ENCODE measurements at regions not wholly inside any gene's neighbourhood (a gene's known extent, or its start where the extent isn't known, plus 50 kb on each side); places are given as distances from the start of the nearest gene placed in this dataset.
"Not testable (repeated sequence)": the region's sequence is repeated elsewhere in the genome, so short reads cannot be mapped to it uniquely, and the experiment has no call there.

DNA sequence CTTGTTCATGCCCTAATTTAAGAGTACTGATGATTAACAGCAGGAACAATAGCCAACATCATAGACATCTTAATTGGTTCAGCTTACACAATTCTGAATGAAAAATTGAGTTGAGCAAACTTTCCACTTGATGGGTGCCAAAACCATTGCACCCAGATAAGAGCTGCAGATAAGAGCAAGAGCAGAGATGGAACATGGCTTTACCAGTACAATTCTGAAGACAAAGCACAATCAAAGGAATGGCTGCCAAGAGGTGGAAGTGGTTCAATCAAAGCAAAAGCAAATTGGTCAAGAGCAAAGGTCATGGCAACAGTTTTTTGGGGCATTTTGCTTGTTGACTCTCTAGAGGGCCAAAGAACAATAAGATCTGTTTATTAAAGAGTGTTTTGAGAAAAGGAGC is 65.6 kb upstream of the ATP5MC3 start:
- no peak overlapping the region for H3K4me3 ChIP-seq (ENCODE audit: low read depth in 1 of 2, low read length in 1 of 2)
- H3K4me1 ChIP-seq (ENCODE audit: control insufficient read depth in 1 of 2, insufficient read depth in 1 of 2, low read depth in 1 of 2, low read length in 1 of 2) = no peaks in the 10 kb centered on the region
- no peaks in the 10 kb centered on the region for H3K9me3 ChIP-seq
- TF ChIP-seq, protein P1, sequence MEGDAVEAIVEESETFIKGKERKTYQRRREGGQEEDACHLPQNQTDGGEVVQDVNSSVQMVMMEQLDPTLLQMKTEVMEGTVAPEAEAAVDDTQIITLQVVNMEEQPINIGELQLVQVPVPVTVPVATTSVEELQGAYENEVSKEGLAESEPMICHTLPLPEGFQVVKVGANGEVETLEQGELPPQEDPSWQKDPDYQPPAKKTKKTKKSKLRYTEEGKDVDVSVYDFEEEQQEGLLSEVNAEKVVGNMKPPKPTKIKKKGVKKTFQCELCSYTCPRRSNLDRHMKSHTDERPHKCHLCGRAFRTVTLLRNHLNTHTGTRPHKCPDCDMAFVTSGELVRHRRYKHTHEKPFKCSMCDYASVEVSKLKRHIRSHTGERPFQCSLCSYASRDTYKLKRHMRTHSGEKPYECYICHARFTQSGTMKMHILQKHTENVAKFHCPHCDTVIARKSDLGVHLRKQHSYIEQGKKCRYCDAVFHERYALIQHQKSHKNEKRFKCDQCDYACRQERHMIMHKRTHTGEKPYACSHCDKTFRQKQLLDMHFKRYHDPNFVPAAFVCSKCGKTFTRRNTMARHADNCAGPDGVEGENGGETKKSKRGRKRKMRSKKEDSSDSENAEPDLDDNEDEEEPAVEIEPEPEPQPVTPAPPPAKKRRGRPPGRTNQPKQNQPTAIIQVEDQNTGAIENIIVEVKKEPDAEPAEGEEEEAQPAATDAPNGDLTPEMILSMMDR (IDR thresholded peaks at IDR 0.05) = no peak
- H3K36me3 ChIP-seq = no peaks in the 10 kb centered on the region
- H3K27me3 ChIP-seq = peaks cover 99% of the 10 kb centered on the region
- no peak overlapping the region for H3K27ac ChIP-seq

DNA sequence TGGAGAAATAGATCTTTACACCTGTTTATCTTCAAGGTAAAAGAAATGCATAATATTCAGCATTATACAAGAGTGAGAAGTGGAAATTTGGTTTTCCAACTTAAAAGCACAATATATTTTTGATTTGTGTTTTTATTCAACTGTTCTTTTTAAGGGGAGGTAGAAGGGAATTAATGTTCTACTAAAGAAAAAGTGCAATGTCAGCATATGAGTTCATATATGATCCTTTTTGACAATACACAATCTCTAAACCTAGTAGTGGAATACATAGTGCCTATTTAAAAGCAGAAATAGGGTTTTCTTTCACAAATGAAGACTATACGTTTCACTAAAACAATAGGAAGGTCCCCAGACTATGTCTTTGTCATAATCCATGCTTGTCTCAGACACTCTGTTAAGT is 63.2 kb upstream of the ATP5MC3 start:
- Histone ChIP-seq H3K4me1 (ENCODE audit: control insufficient read depth in 1 of 2, insufficient read depth in 1 of 2, low read depth in 1 of 2, low read length in 1 of 2) (no peaks in the 10 kb centered on the region), H3K36me3 (no peaks in the 10 kb centered on the region), H3K9me3 (no peaks in the 10 kb centered on the region), H3K4me3 (ENCODE audit: low read depth in 1 of 2, low read length in 1 of 2) (no peak overlapping the region), H3K27me3 (peaks cover 88% of the 10 kb centered on the region), H3K27ac (no peak overlapping the region)
- TF ChIP-seq, protein P1 (IDR thresholded peaks at IDR 0.05) = no peak

DNA sequence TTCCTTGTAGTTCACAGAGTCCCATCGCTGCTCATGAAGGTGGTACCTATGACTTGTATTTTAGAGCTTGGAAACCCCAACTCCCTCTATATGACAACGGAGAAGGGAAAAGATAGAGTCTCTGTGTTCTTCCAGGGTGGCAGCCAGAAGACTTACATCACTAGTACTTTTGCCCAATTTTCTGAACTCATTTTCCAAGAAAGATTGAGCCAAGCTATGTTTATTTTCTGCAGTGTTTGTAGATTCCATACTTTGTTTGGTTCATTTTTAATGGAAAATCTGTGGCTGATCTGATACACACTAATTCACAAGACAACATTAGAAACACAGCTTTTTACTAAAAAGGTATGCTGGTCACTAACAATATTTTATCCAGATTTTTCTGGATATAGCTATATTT is 60.2 kb upstream of the ATP5MC3 start:
- no peaks in the 10 kb centered on the region for H3K36me3 ChIP-seq
- TF ChIP-seq, protein P1 (IDR thresholded peaks at IDR 0.05) = no peak
- H3K9me3 ChIP-seq = no peaks in the 10 kb centered on the region
- H3K27ac ChIP-seq = no peak overlapping the region
- no peak overlapping the region for H3K4me3 ChIP-seq (ENCODE audit: low read depth in 1 of 2, low read length in 1 of 2)
- no peaks in the 10 kb centered on the region for H3K4me1 ChIP-seq (ENCODE audit: control insufficient read depth in 1 of 2, insufficient read depth in 1 of 2, low read depth in 1 of 2, low read length in 1 of 2)
- H3K27me3 ChIP-seq = peaks cover 73% of the 10 kb centered on the region

DNA sequence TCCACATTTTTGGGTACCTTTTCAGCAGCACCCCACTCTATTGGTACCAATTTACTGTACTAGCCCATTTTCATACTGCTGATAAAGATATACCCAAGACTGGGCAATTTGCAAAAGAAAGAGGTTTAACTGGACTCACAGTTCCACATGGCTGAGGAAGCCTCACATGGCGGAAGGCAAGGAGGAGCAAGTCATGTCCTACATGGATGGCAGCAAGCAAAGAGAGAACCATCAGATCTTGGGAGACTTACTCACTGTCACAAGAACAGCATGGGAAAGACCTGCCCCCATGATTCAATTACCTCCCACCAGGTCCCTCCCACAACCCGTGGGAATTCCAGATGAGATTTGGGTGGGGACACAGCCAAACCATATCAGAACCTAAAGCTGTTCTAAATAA is 58.5 kb upstream of the ATP5MC3 start:
- H3K27me3 ChIP-seq = peaks cover 75% of the 10 kb centered on the region
- not testable (repeated sequence) for H3K36me3 ChIP-seq; H3K27ac ChIP-seq; H3K9me3 ChIP-seq; H3K4me3 ChIP-seq (ENCODE audit: low read depth in 1 of 2, low read length in 1 of 2); H3K4me1 ChIP-seq (ENCODE audit: control insufficient read depth in 1 of 2, insufficient read depth in 1 of 2, low read depth in 1 of 2, low read length in 1 of 2)

DNA sequence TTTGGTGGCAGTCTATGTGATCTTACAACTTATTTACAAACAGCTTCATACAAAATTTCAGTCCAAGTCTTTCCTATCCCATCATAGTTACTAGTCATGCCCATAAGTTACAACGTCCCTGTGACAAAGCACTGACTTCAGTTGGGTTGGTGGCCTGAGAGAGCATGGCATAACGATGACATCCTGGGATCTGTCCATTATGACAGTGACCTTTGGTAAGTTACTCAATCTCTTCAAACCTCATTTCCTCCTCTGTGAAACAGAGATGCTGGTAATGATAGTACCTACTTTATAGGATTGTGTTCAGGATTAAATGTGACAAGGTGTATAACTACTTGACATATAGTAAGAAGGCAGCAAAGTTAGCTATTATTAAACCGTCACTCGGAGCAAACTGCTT is 55.4 kb upstream of the ATP5MC3 start:
- H3K27me3 ChIP-seq = peaks cover 59% of the 10 kb centered on the region
- H3K27ac ChIP-seq = no peak overlapping the region
- H3K9me3 ChIP-seq = no peaks in the 10 kb centered on the region
- no peaks in the 10 kb centered on the region for H3K4me1 ChIP-seq (ENCODE audit: control insufficient read depth in 1 of 2, insufficient read depth in 1 of 2, low read depth in 1 of 2, low read length in 1 of 2)
- TF ChIP-seq, protein P1 (IDR thresholded peaks at IDR 0.05) = no peak
- H3K36me3 ChIP-seq = no peaks in the 10 kb centered on the region
- H3K4me3 ChIP-seq (ENCODE audit: low read depth in 1 of 2, low read length in 1 of 2) = no peak overlapping the region

DNA sequence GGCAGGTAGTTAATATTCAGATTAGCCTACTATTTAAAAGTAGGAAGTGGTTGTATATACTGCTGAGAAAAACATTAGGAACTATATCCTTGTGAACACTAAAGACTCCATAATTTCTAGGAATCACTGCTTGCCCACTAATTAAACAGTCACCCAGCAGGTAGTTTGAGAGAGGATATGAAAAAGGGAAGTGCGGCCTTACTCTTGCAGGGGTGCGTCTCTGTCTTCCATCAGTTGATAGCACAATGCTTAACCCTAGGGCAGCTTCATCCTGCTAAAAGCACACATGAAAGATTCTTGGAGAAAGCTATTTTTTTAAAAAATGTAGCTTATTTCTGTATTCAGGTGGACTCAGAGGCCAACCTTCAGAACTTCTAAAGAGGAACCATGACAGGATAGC is 53.1 kb upstream of the ATP5MC3 start:
- no peaks in the 10 kb centered on the region for H3K4me1 ChIP-seq (ENCODE audit: control insufficient read depth in 1 of 2, insufficient read depth in 1 of 2, low read depth in 1 of 2, low read length in 1 of 2)
- no peaks in the 10 kb centered on the region for H3K9me3 ChIP-seq
- H3K27ac ChIP-seq = no peak overlapping the region
- peaks cover 62% of the 10 kb centered on the region for H3K27me3 ChIP-seq
- no peaks in the 10 kb centered on the region for H3K36me3 ChIP-seq
- TF ChIP-seq, protein P1 (IDR thresholded peaks at IDR 0.05) = no peak
- H3K4me3 ChIP-seq (ENCODE audit: low read depth in 1 of 2, low read length in 1 of 2) = no peak overlapping the region
